Neuronal stem cell (in vitro differentiated cells): ENCODE measurements at regions not wholly inside any gene's neighbourhood (a gene's known extent, or its start where the extent isn't known, plus 50 kb on each side); places are given as distances from the start of the nearest gene placed in this dataset.

Experiments used
- DNase-seq: peaks from one replicate; pipeline ENCODE4 v3.0.0-alpha.2; 2013; ENCODE audit warnings: low spot score
- H2AFZ ChIP-seq: one replicate; pipeline ENCODE4 v1.6.1; 2013; ENCODE audit warnings: mild to moderate bottlenecking, low read length, inconsistent platforms
- H2AK5ac ChIP-seq: 2 replicates; pipeline ENCODE4 v1.6.1; 2013; ENCODE audit warnings: low read depth, mild to moderate bottlenecking, inconsistent platforms, low read length, moderate library complexity, mixed read lengths
- H2BK120ac ChIP-seq: 2 replicates; pipeline ENCODE4 v1.6.1; 2013; ENCODE audit warnings: low read depth, mild to moderate bottlenecking, inconsistent platforms, low read length, moderate library complexity, mixed read lengths
- H2BK12ac ChIP-seq: one replicate; pipeline ENCODE4 v1.6.1; 2013; ENCODE audit warnings: low read length, inconsistent platforms
- H2BK15ac ChIP-seq: 2 replicates; pipeline ENCODE4 v1.6.1; 2013; ENCODE audit warnings: mild to moderate bottlenecking, low read length, inconsistent platforms, mixed read lengths
- H2BK5ac ChIP-seq: one replicate; pipeline ENCODE4 v1.6.1; 2013; ENCODE audit warnings: inconsistent platforms, mild to moderate bottlenecking, low read length, moderate library complexity
- H3K14ac ChIP-seq: one replicate; pipeline ENCODE4 v1.6.1; 2013; ENCODE audit warnings: low read length, inconsistent platforms
- H3K18ac ChIP-seq: 2 replicates; pipeline ENCODE4 v1.6.1; 2013; ENCODE audit warnings: low read length, inconsistent platforms
- H3K23ac ChIP-seq: 2 replicates; pipeline ENCODE4 v1.6.1; 2013; ENCODE audit warnings: low read depth, mild to moderate bottlenecking, mixed read lengths, low read length, inconsistent platforms; ENCODE audit not compliant: poor library complexity
- H3K27ac ChIP-seq: replicated peaks from 3 replicates; pipeline ENCODE4 v1.5.1; 2013; ENCODE audit warnings: low read length, inconsistent platforms
- H3K27me3 ChIP-seq, 3 experiments: 2 replicates each; pipeline ENCODE4 v1.6.1; 2013; ENCODE audit warnings: low read length in 3 of 3, mild to moderate bottlenecking in 2 of 3, inconsistent platforms in 1 of 3, low read depth in 1 of 3, mixed read lengths in 1 of 3, moderate library complexity in 1 of 3; ENCODE audit not compliant: control insufficient read depth in 3 of 3, insufficient read depth in 3 of 3
- H3K36me3 ChIP-seq, 2 donors: replicated peaks in 1 of 2; 2 replicates each; pipeline ENCODE4 v1.6.1; 2013; ENCODE audit warnings: low read length in 2 of 2; ENCODE audit not compliant: control insufficient read depth in 2 of 2, insufficient read depth in 2 of 2
- H3K4ac ChIP-seq: 2 replicates; pipeline ENCODE4 v1.6.1; 2013; ENCODE audit warnings: inconsistent platforms, mild to moderate bottlenecking, low read length, moderate library complexity
- H3K4me1 ChIP-seq, 2 donors: 1 replicate in 1 of 2; 2 replicates in 1 of 2; pipeline ENCODE4 v1.6.1; 2013; ENCODE audit warnings: low read length in 2 of 2, low read depth in 1 of 2; ENCODE audit not compliant: control insufficient read depth in 2 of 2, insufficient read depth in 1 of 2
- H3K4me2 ChIP-seq: one replicate; pipeline ENCODE4 v1.6.1; 2013; ENCODE audit warnings: mild to moderate bottlenecking, low read length, inconsistent platforms; ENCODE audit not compliant: insufficient read depth, poor library complexity, severe bottlenecking
- H3K4me3 ChIP-seq, 2 donors: 2 replicates each; pipeline ENCODE4 v1.5.1; 2013; ENCODE audit warnings: low read length in 2 of 2, mild to moderate bottlenecking in 2 of 2, inconsistent platforms in 1 of 2, moderate library complexity in 1 of 2
- H3K79me1 ChIP-seq: one replicate; pipeline ENCODE4 v1.6.1; 2013; ENCODE audit warnings: low read depth, mild to moderate bottlenecking, inconsistent platforms, low read length, moderate library complexity
- H3K9ac ChIP-seq: one replicate; pipeline ENCODE4 v1.6.1; 2013; ENCODE audit warnings: mild to moderate bottlenecking, low read depth, low read length, inconsistent platforms; ENCODE audit not compliant: poor library complexity
- H3K9me3 ChIP-seq, 2 donors: replicated peaks in 1 of 2; 2 replicates each; pipeline versions ENCODE3 to v1.6.1; 2013; ENCODE audit warnings: low read length in 2 of 2, mild to moderate bottlenecking in 2 of 2, inconsistent platforms in 1 of 2, low read depth in 1 of 2, mixed read lengths in 1 of 2, moderate library complexity in 1 of 2; ENCODE audit not compliant: control insufficient read depth in 2 of 2, insufficient read depth in 1 of 2
- H4K8ac ChIP-seq: one replicate; pipeline ENCODE4 v1.6.1; 2013; ENCODE audit warnings: low read depth, mild to moderate bottlenecking, inconsistent platforms, low read length, moderate library complexity
- H4K91ac ChIP-seq: one replicate; pipeline ENCODE4 v1.6.1; 2013; ENCODE audit warnings: low read length, low read depth, mild to moderate bottlenecking, inconsistent platforms; ENCODE audit not compliant: poor library complexity
- whole genome bisulfite sequencing, 2 donors: extraction: QIAGEN DNeasy Blood & Tissue Kit; methylation state at CpG; one replicate each; pipeline ENCODE4 v1.1.7; 2013; ENCODE audit warnings: missing lambda C conversion rate in 2 of 2, mixed read lengths in 1 of 2; ENCODE audit not compliant: insufficient read length in 2 of 2, insufficient replicate concordance in 1 of 2; ENCODE audit errors: extremely low coverage in 2 of 2; 5-methylcytosine and 5-hydroxymethylcytosine counted together

GRCh38 chr1:239174880-239175279 is 211.5 kb upstream of the CHRM3 start:
- DNase-seq = no peak
- Histone ChIP-seq H3K4me3 (no peak overlapping the region), H3K4ac (no peak overlapping the region), H2AFZ (no peak overlapping the region), H4K91ac (no peak overlapping the region), H2BK12ac (no peak overlapping the region), H3K23ac (no peak overlapping the region), H3K14ac (no peak overlapping the region), H3K79me1 (no peaks in the 10 kb centered on the region), H2BK5ac (no peak overlapping the region), H3K4me2 (no peak overlapping the region), H3K27ac (no peak overlapping the region), H2BK15ac (no peak overlapping the region), H3K36me3 (no peaks in the 10 kb centered on the region), H3K27me3 (no peaks in the 10 kb centered on the region), H3K9ac (no peak overlapping the region), H3K9me3 (no peaks in the 10 kb centered on the region), H2AK5ac (no peak overlapping the region), H2BK120ac (no peak overlapping the region), H3K18ac (no peak overlapping the region), H3K4me1 (peaks cover 0 to 5% of the 10 kb centered on the region in 2 donors), H4K8ac (no peak overlapping the region)
- no CpG with 5 or more reads among the region's 3 CpGs for WGBS, 2 donors

- Histone ChIP-seq H4K91ac (no peak overlapping the region), H3K23ac (no peak overlapping the region), H3K14ac (no peak overlapping the region), H3K9ac (no peak overlapping the region), H3K79me1 (no peaks in the 10 kb centered on the region), H3K36me3 (no peaks in the 10 kb centered on the region), H2AFZ (no peak overlapping the region), H3K4ac (no peak overlapping the region), H3K27me3 (no peaks in the 10 kb centered on the region), H3K4me3 (no peak overlapping the region), H2AK5ac (no peak overlapping the region), H3K18ac (no peak overlapping the region), H3K4me2 (no peak overlapping the region), H2BK5ac (no peak overlapping the region), H3K9me3 (peaks cover 0 to 2% of the 10 kb centered on the region in 2 donors), H4K8ac (no peak overlapping the region), H3K27ac (no peak overlapping the region), H3K4me1 (no peaks in the 10 kb centered on the region), H2BK15ac (no peak overlapping the region), H2BK12ac (no peak overlapping the region), H2BK120ac (no peak overlapping the region)
- no peak for DNase-seq
These were observed 215.5 kb upstream of the CHRM3 start for GRCh38 chr1:239170828-239171227.

GRCh38 chr1:239169276-239169675 is 217.1 kb upstream of the CHRM3 start:
- Histone ChIP-seq H4K91ac (no peak overlapping the region), H3K4me2 (no peak overlapping the region), H2BK5ac (no peak overlapping the region), H3K4me3 (no peak overlapping the region), H2AFZ (no peak overlapping the region), H2BK120ac (no peak overlapping the region), H3K4me1 (no peaks in the 10 kb centered on the region), H3K14ac (no peak overlapping the region), H3K36me3 (no peaks in the 10 kb centered on the region), H3K27ac (no peak overlapping the region), H4K8ac (no peak overlapping the region), H3K4ac (no peak overlapping the region), H3K9ac (no peak overlapping the region), H2AK5ac (no peak overlapping the region), H3K9me3 (peaks cover 0 to 2% of the 10 kb centered on the region in 2 donors), H3K18ac (no peak overlapping the region), H3K23ac (no peak overlapping the region), H2BK15ac (no peak overlapping the region), H2BK12ac (no peak overlapping the region), H3K79me1 (no peaks in the 10 kb centered on the region), H3K27me3 (no peaks in the 10 kb centered on the region)
- WGBS, 2 donors = no CpG with 5 or more reads among the region's 1 CpG
- DNase-seq = no peak

GRCh38 chr1:239164451-239165180 is 221.8 kb upstream of the CHRM3 start:
- Histone ChIP-seq H2BK5ac (no peak overlapping the region), H2BK15ac (no peak overlapping the region), H3K36me3 (no peaks in the 10 kb centered on the region), H3K23ac (no peak overlapping the region), H4K8ac (no peak overlapping the region), H3K27ac (no peak overlapping the region), H2AK5ac (no peak overlapping the region), H3K27me3 (no peaks in the 10 kb centered on the region), H4K91ac (no peak overlapping the region), H3K4ac (no peak overlapping the region), H3K18ac (no peak overlapping the region), H2AFZ (no peak overlapping the region), H3K9ac (no peak overlapping the region), H3K4me1 (no peaks in the 10 kb centered on the region), H3K4me2 (no peak overlapping the region), H3K4me3 (no peak overlapping the region), H2BK12ac (no peak overlapping the region), H3K9me3 (peaks cover 0 to 1% of the 10 kb centered on the region in 2 donors), H3K79me1 (no peaks in the 10 kb centered on the region), H3K14ac (no peak overlapping the region), H2BK120ac (no peak overlapping the region)
- WGBS, 2 donors = no CpG with 5 or more reads among the region's 4 CpGs
- DNase-seq = no peak
